LNCaP clone FGC (cell line): ENCODE measurements at regions not wholly inside any gene's neighbourhood (a gene's known extent, or its start where the extent isn't known, plus 50 kb on each side); places are given as distances from the start of the nearest gene placed in this dataset.

Experiments
- DNase-seq: peaks from one replicate; pipeline ENCODE4 v3.0.0-alpha.2; 2011; ENCODE audit warnings: low read depth
- H3K4me3 ChIP-seq: 2 replicates; pipeline ENCODE4 v1.5.1; 2011; ENCODE audit warnings: mild to moderate bottlenecking, low read depth, low read length, control low read depth
- CTCF ChIP-seq: IDR thresholded peaks from 2 replicates; pipeline ENCODE4 v1.5.1; 2012; ENCODE audit warnings: mild to moderate bottlenecking; ENCODE audit not compliant: control insufficient read depth, insufficient read depth; ENCODE audit errors: extremely low read depth

DNA sequence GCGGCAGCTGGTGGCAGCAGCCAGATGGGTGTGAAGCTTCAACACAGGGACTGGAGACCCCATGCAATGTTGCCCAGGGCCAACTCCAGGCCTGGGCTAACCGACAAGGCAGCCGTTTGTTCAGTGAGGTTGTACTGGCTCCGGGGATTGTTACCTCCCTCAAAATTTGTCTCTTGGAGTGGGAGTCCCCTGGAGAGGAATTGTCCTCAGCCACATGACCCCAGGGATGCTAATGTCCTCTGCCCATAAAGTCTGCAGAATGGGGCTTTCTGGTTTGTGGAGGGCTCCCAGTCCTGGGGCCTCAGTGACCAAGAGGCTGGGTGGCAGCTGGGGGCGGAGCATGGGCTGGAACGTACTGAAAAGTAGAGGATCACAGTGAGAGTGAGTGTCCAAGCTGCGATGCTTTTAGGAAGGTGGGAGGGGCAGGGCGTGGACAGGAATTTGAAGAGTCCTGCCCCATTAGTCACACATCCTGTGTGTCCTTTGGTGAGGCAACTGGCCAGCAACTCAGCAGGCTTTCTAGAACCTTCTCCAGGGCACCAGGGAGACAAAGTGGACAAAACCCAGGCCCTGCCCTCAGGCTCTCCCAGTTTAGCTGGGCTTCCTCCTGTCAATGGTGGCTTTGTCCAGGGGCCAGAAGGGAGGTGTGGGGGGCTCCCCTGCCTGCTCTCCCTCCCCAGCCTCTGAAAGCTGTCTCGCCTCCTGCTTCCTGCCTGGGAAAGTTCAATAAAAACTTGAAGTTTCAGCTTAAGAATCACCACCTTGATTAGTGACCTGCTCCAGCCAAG, 114.0 kb downstream of the NSG2 start:
- no peak for TF ChIP-seq CTCF
- DNase-seq = no peak
- H3K4me3 ChIP-seq = no peak overlapping the region

GRCh38 chr5:174165406-174165805, 119.9 kb downstream of the NSG2 start:
- no peak for DNase-seq
- no peak overlapping the region for H3K4me3 ChIP-seq
- TF ChIP-seq CTCF = no peak

- no peak overlapping the region for H3K4me3 ChIP-seq
- no peak for DNase-seq
- TF ChIP-seq CTCF = no peak
Observed at GRCh38 chr5:174166231-174167079, 120.9 kb downstream of the NSG2 start.

- H3K4me3 ChIP-seq = no peak overlapping the region
- DNase-seq = no peak
- no peak for TF ChIP-seq CTCF
Observed at GRCh38 chr5:174167080-174167910, 121.8 kb downstream of the NSG2 start.

GRCh38 chr5:174172152-174172551, 126.6 kb downstream of the NSG2 start:
- DNase-seq = no peak
- TF ChIP-seq CTCF = no peak

GRCh38 chr5:174172566-174172965, 127.1 kb downstream of the NSG2 start:
- H3K4me3 ChIP-seq = no peak overlapping the region
- no peak for DNase-seq
- no peak for TF ChIP-seq CTCF

More at GRCh38 chr5:174172152-174172551, 126.6 kb downstream of the NSG2 start:
- H3K4me3 ChIP-seq = no peak overlapping the region
